ENCODE measurements at regions not wholly inside any gene's neighbourhood (a gene's known extent, or its start where the extent isn't known, plus 50 kb on each side); places are given as distances from the start of the nearest gene placed in this dataset.
A peak's percentile ranks its signal among the peaks of the same experiment; 100 is the strongest.

- Histone ChIP-seq H3K4me3 (no peak overlapping the region), H3K4me1 (ENCODE audit: insufficient read depth) (peaks cover 1% of the 10 kb centered on the region), H3K36me3 (no peaks in the 10 kb centered on the region), H3K27ac (no peak overlapping the region), H3K27me3 (no peaks in the 10 kb centered on the region), H3K9me3 (no peaks in the 10 kb centered on the region)
- intact Hi-C loops (cut with DNase I): no loop called here
- TF ChIP-seq CTCF (IDR thresholded peaks at IDR 0.05): no peak
- no peak for TF ChIP-seq POLR2A (IDR thresholded peaks at IDR 0.05)
- no peak for TF ChIP-seq EP300 (IDR thresholded peaks at IDR 0.05)
- DNase-seq: no peak
- WGBS, 3 donors: 94 to 97% (median 95%) methylated on average over 3 of the region's 3 CpGs
Measured at GRCh38 chr5:66459728-66460127, 136.5 kb upstream of the MAST4 start.

- WGBS, 3 donors: 85 to 89% (median 89%) methylated on average over 4 of the region's 4 CpGs
- intact Hi-C loops (cut with DNase I): no loop called here
- H3K36me3 ChIP-seq: no peaks in the 10 kb centered on the region
Measured at GRCh38 chr5:66467564-66467963, 128.6 kb upstream of the MAST4 start.

GRCh38 chr5:66469684-66470083, 126.5 kb upstream of the MAST4 start:
- Histone ChIP-seq H3K36me3 (no peaks in the 10 kb centered on the region), H3K9me3 (no peaks in the 10 kb centered on the region), H3K4me3 (no peak overlapping the region), H3K27ac (no peak overlapping the region), H3K27me3 (no peaks in the 10 kb centered on the region), H3K4me1 (ENCODE audit: insufficient read depth) (no peaks in the 10 kb centered on the region)
- WGBS, 3 donors: 95 to 100% (median 99%) methylated on average over 1 of the region's 1 CpG
- DNase-seq: no peak
- no peak for TF ChIP-seq CTCF (IDR thresholded peaks at IDR 0.05)
- TF ChIP-seq EP300 (IDR thresholded peaks at IDR 0.05): no peak
- no peak for TF ChIP-seq POLR2A (IDR thresholded peaks at IDR 0.05)
- intact Hi-C loops (cut with DNase I): no loop called here

More at GRCh38 chr5:66467564-66467963, 128.6 kb upstream of the MAST4 start:
- TF ChIP-seq EP300 (IDR thresholded peaks at IDR 0.05): no peak
- no peak for TF ChIP-seq POLR2A (IDR thresholded peaks at IDR 0.05)
- TF ChIP-seq CTCF (IDR thresholded peaks at IDR 0.05): no peak
- Histone ChIP-seq H3K4me1 (ENCODE audit: insufficient read depth) (no peaks in the 10 kb centered on the region), H3K9me3 (no peaks in the 10 kb centered on the region), H3K27ac (no peak overlapping the region), H3K27me3 (no peaks in the 10 kb centered on the region), H3K4me3 (no peak overlapping the region)
- no peak for DNase-seq

- H3K9me3 ChIP-seq: no peaks in the 10 kb centered on the region
- no peak overlapping the region for H3K27ac ChIP-seq
- H3K4me3 ChIP-seq: no peak overlapping the region
- no peaks in the 10 kb centered on the region for H3K36me3 ChIP-seq
- 81 to 95% (median 82%) methylated on average over 1 of the region's 1 CpG for WGBS, 3 donors
- DNase-seq: no peak
- intact Hi-C loops (cut with DNase I): no loop called here
- TF ChIP-seq POLR2A (IDR thresholded peaks at IDR 0.05) (no peak), EP300 (IDR thresholded peaks at IDR 0.05) (no peak), CTCF (IDR thresholded peaks at IDR 0.05) (no peak)
- no peaks in the 10 kb centered on the region for H3K27me3 ChIP-seq
- peaks cover 2% of the 10 kb centered on the region for H3K4me1 ChIP-seq (ENCODE audit: insufficient read depth)
Measured at GRCh38 chr5:66472010-66472409, 124.2 kb upstream of the MAST4 start.

GRCh38 chr5:66475731-66476130, 120.5 kb upstream of the MAST4 start:
- TF ChIP-seq CTCF (IDR thresholded peaks at IDR 0.05): no peak
- TF ChIP-seq POLR2A (IDR thresholded peaks at IDR 0.05): no peak
- no peak for TF ChIP-seq EP300 (IDR thresholded peaks at IDR 0.05)
- intact Hi-C loops (cut with DNase I): no loop called here
- Histone ChIP-seq H3K36me3 (no peaks in the 10 kb centered on the region), H3K4me3 (no peak overlapping the region), H3K27ac (peak overlapping the region in 1 of 2 donors; percentile 53), H3K27me3 (no peaks in the 10 kb centered on the region), H3K4me1 (ENCODE audit: insufficient read depth) (peaks cover 2% of the 10 kb centered on the region), H3K9me3 (no peaks in the 10 kb centered on the region)
- DNase-seq: no peak
- WGBS, 3 donors: 81 to 86% (median 86%) methylated on average over 4 of the region's 4 CpGs

All from ovary (tissue), 7 donors.